ENCODE measurements at regions not wholly inside any gene's neighbourhood (a gene's known extent, or its start where the extent isn't known, plus 50 kb on each side); places are given as distances from the start of the nearest gene placed in this dataset.

DNA sequence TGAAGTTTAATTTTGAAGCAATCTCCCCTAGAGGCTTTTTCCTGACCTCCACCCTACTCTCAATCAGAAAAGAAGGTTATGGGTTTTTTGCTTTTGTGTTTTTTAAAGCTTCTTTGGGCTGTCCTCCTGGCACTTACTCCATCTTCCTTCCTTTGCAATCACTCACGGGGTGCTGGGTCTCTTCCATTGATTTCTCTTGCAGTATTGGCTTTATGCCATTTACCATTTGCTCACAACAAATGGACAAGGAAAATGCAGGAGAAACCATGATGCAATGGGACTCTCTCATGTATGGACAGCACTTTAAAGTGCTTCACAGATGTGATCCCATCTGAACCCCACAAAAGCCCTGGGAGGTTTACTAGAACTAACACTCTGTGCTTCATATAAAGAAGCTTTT lies 57.5 kb downstream of the SST start:
- Histone ChIP-seq H2BK5ac (ENCODE audit: low read depth, low read length) (no peak overlapping the region), H2BK12ac (ENCODE audit: low read depth, low read length) (no peak overlapping the region), H4K91ac (replicated peaks; ENCODE audit: insufficient read length, low read length) (no peak overlapping the region), H3K27me3 (replicated peaks in 1 of 4; ENCODE audit: control insufficient read depth in 3 of 4, extremely low read depth in 1 of 4, insufficient read depth in 3 of 4, low read length in 3 of 4) (peaks cover 9 to 12% (median 10%) of the 10 kb centered on the region in 4 experiments; a peak in 4 of 7 replicates), H4K20me1 (replicated peaks in 1 of 2; ENCODE audit: control insufficient read depth in 1 of 2, insufficient read depth in 2 of 2, low read length in 2 of 2) (no peaks in the 10 kb centered on the region), H3K27ac (ENCODE audit: low read depth, low read length) (no peak overlapping the region), H3K23me2 (ENCODE audit: low read depth, low read length) (no peaks in the 10 kb centered on the region), H3K4me2 (ENCODE audit: insufficient read depth in 1 of 2, low read depth in 2 of 2, low read length in 2 of 2) (no peak overlapping the region), H2AK5ac (ENCODE audit: low read depth, low read length) (no peak overlapping the region), H3K4me3 (ENCODE audit: extremely low read depth in 1 of 4, insufficient read depth in 2 of 4, low read depth in 3 of 4, low read length in 4 of 4) (no peak overlapping the region), H3K4me1 (replicated peaks in 1 of 4; ENCODE audit: control insufficient read depth in 3 of 4, insufficient read depth in 4 of 4, low read length in 3 of 4) (0 out of 7 replicates have a peak, but pooled peaks cover 0 to 2% (median 0%) of the 10 kb centered on the region in 4 experiments), H3K9ac (replicated peaks in 1 of 4; ENCODE audit: extremely low read depth in 1 of 4, low read depth in 3 of 4, low read length in 3 of 4) (no peak overlapping the region), H3K14ac (ENCODE audit: insufficient read length) (no peak overlapping the region), H2BK15ac (ENCODE audit: low read length) (no peak overlapping the region), H3K79me2 (ENCODE audit: control insufficient read depth in 1 of 2, insufficient read depth in 2 of 2, low read length in 2 of 2) (no peaks in the 10 kb centered on the region), H4K8ac (ENCODE audit: extremely low read depth, insufficient read depth, low read length) (no peak overlapping the region), H2BK20ac (ENCODE audit: low read length) (no peak overlapping the region), H3K9me3 (ENCODE audit: insufficient read depth in 2 of 2, low read depth in 1 of 2, low read length in 1 of 2) (no peaks in the 10 kb centered on the region), H3K23ac (ENCODE audit: insufficient read length) (no peak overlapping the region), H3K36me3 (ENCODE audit: control insufficient read depth in 2 of 4, insufficient read depth in 4 of 4, low read length in 3 of 4) (no peaks in the 10 kb centered on the region; a peak in 1 of 8 replicates), H3K4ac (replicated peaks; ENCODE audit: insufficient read length, low read depth, low read length) (no peak overlapping the region), H3K79me1 (ENCODE audit: low read depth, low read length) (no peaks in the 10 kb centered on the region), H4K5ac (ENCODE audit: insufficient read length, low read depth, low read length) (no peak overlapping the region), H3K56ac (replicated peaks; ENCODE audit: insufficient read length, low read depth, low read length) (no peak overlapping the region), H3K18ac (ENCODE audit: extremely low read depth, low read length) (no peak overlapping the region), H2AFZ (ENCODE audit: low read length) (no peak overlapping the region), H2BK120ac (replicated peaks; ENCODE audit: low read depth, low read length) (no peak overlapping the region)
- FAIRE-seq (no peak), DNase-seq (ENCODE audit: low read depth in 1 of 2, low spot score in 2 of 2) (no peak)
- ChIA-PET CTCF (ENCODE audit: partially characterized antibody) (interaction anchor here (0.6 to 11.7 kb wide), 8 partner anchors 11 to 291 kb away, joined by 3 to 168 read pairs (median 4); no protein-coding TSS in a partner anchor), POLR2A (ENCODE audit: partially characterized antibody) (no interaction called here)
- WGBS, 2 experiments (ENCODE audit: extremely low coverage in 1 of 2, insufficient coverage in 1 of 2, insufficient read length in 1 of 2, insufficient replicate concordance in 2 of 2, low coverage in 1 of 2, low lambda C conversion rate in 2 of 2, missing lambda C conversion rate in 1 of 2) = 91% methylated on average over 1 of the region's 1 CpG; no CpG with 5 or more reads in 1 of the 2 experiments
- TF ChIP-seq SP4 (IDR thresholded peaks at IDR 0.05; ENCODE audit: low read length) (no peak), SUZ12 (IDR thresholded peaks at IDR 0.05; ENCODE audit: low read length) (no peak), BCL11A (IDR thresholded peaks at IDR 0.05; ENCODE audit: low read depth in 2 of 2, low read length in 2 of 2) (no peak), TAF7 (optimal IDR thresholded peaks at IDR 0.05; ENCODE audit: borderline replicate concordance, low read depth, low read length) (no peak), SP2 (IDR thresholded peaks at IDR 0.05; ENCODE audit: low read length) (no peak), HDAC6 (IDR thresholded peaks at IDR 0.05; ENCODE audit: low read depth, low read length) (no peak), RXRA (IDR thresholded peaks at IDR 0.05; ENCODE audit: insufficient read depth, low read depth, low read length) (no peak), ASH2L (IDR thresholded peaks at IDR 0.05; ENCODE audit: low read length) (no peak), EP300 (IDR thresholded peaks at IDR 0.05; ENCODE audit: borderline replicate concordance in 1 of 2, low read depth in 2 of 2, low read length in 2 of 2) (no peak), POLR2AphosphoS5 (IDR thresholded peaks at IDR 0.05; ENCODE audit: low read depth, low read length) (no peak), NRF1 (IDR thresholded peaks at IDR 0.05; ENCODE audit: low read depth, low read length) (no peak), BACH1 (IDR thresholded peaks at IDR 0.05; ENCODE audit: low read length) (no peak), CBX8 (IDR thresholded peaks at IDR 0.05; ENCODE audit: borderline replicate concordance, low read depth, low read length) (no peak), NANOG (IDR thresholded peaks at IDR 0.05; ENCODE audit: insufficient read depth, low read depth, low read length, poor library complexity, severe bottlenecking) (no peak)
- TF ChIP-seq, protein P1, sequence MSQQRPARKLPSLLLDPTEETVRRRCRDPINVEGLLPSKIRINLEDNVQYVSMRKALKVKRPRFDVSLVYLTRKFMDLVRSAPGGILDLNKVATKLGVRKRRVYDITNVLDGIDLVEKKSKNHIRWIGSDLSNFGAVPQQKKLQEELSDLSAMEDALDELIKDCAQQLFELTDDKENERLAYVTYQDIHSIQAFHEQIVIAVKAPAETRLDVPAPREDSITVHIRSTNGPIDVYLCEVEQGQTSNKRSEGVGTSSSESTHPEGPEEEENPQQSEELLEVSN (IDR thresholded peaks at IDR 0.05) = no peak

All from H1 (cell line).